ENCODE measurements at regions not wholly inside any gene's neighbourhood (a gene's known extent, or its start where the extent isn't known, plus 50 kb on each side); places are given as distances from the start of the nearest gene placed in this dataset.

DNA sequence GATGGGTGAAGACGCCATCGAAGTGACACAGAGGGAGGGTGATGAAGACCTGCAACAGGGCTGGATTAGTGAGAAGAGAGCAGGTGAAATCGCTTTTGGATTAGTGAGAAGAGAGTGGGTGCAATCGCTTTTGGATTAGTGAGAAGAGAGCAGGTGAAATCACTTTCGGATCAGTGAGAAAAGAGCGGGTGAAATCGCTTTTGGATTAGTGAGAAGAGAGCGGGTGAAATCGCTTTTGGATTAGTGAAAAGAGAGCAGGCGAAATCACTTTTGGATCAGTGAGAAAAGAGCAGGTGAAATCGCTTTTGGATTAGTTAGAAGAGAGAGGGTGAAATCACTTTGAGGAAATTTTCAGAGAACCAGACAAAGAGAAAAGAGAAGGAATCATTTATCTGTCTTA is 67.2 kb upstream of the TRIO start:
- no peak overlapping the region for H3K4me3 ChIP-seq
- intact Hi-C loops (cut with DNase I; ENCODE audit: low total_unique reads), result no loop called here
- no peaks in the 10 kb centered on the region for H3K4me1 ChIP-seq
- H3K9me3 ChIP-seq, result no peaks in the 10 kb centered on the region
- no peak overlapping the region for H3K27ac ChIP-seq
- no peaks in the 10 kb centered on the region for H3K27me3 ChIP-seq
- no peak for DNase-seq
- no peak for TF ChIP-seq CTCF (IDR thresholded peaks at IDR 0.05)
- no peak for TF ChIP-seq POLR2A (IDR thresholded peaks at IDR 0.05)
- 90 to 94% methylated on average over 11 of the region's 11 CpGs for WGBS, 2 donors
- H3K36me3 ChIP-seq (ENCODE audit: low read depth, missing control alignments), result no peaks in the 10 kb centered on the region

DNA sequence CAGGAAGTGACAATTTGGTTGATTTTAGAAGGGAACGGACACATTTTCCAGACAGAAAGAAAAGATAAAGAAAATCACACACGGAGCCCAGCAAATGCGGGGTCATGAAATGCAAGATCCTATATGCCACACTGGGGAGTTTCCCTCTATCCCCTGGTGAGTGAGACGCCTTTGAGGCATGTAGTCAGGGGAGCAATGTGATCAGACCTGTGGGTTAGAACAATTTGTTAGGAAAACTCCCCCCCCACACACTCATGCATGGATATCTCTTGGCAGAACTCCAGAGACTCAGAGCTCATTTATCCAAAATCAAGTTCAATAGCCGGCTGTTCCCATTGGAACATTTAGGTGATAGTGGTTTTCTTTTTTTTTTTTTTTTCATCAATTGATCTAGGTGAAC is 71.7 kb upstream of the TRIO start:
- H3K4me3 ChIP-seq, result no peak overlapping the region
- no peak for TF ChIP-seq CTCF (IDR thresholded peaks at IDR 0.05)
- TF ChIP-seq POLR2A (IDR thresholded peaks at IDR 0.05), result no peak
- no peaks in the 10 kb centered on the region for H3K9me3 ChIP-seq
- intact Hi-C loops (cut with DNase I; ENCODE audit: low total_unique reads), result no loop called here
- 76 to 78% methylated on average over 5 of the region's 5 CpGs for WGBS, 2 donors
- no peak overlapping the region for H3K27ac ChIP-seq
- H3K4me1 ChIP-seq, result no peaks in the 10 kb centered on the region
- H3K27me3 ChIP-seq, result no peaks in the 10 kb centered on the region
- no peak for DNase-seq
- H3K36me3 ChIP-seq (ENCODE audit: low read depth, missing control alignments), result no peaks in the 10 kb centered on the region

DNA sequence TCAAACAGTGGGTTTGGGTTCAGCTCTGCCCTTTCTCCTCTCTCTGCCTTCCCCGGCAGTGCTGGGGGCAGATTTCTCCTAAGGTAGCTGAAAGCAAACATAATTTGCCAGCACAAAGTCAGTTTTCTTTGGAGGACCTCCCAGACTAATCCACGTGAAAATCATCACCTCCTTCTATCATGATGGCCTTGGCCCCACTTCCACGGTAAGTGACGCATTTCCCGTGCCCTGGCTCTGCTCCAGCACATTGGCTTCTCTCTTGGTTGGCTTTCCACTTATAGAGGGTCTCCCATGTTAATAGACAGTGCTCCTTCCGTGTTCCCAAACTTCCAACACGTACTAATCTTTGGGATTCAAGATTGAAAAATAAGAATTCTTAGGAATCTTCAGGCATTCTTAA is 74.1 kb upstream of the TRIO start:
- no peaks in the 10 kb centered on the region for H3K9me3 ChIP-seq
- TF ChIP-seq POLR2A (IDR thresholded peaks at IDR 0.05) (no peak), CTCF (IDR thresholded peaks at IDR 0.05) (no peak)
- H3K4me1 ChIP-seq, result no peaks in the 10 kb centered on the region
- H3K27me3 ChIP-seq, result no peaks in the 10 kb centered on the region
- DNase-seq, result no peak
- no peak overlapping the region for H3K4me3 ChIP-seq
- no peaks in the 10 kb centered on the region for H3K36me3 ChIP-seq (ENCODE audit: low read depth, missing control alignments)
- 69 to 71% methylated on average over 7 of the region's 7 CpGs for WGBS, 2 donors
- H3K27ac ChIP-seq, result no peak overlapping the region
- intact Hi-C loops (cut with DNase I; ENCODE audit: low total_unique reads), result no loop called here

GRCh38 chr5:14068136-14068535 is 75.0 kb upstream of the TRIO start:
- intact Hi-C loops (cut with DNase I; ENCODE audit: low total_unique reads), result no loop called here
- H3K27ac ChIP-seq, result no peak overlapping the region
- WGBS, 2 donors, result 81 to 89% methylated on average over 4 of the region's 4 CpGs
- no peak for DNase-seq
- no peak overlapping the region for H3K4me3 ChIP-seq
- H3K36me3 ChIP-seq (ENCODE audit: low read depth, missing control alignments), result no peaks in the 10 kb centered on the region
- no peaks in the 10 kb centered on the region for H3K27me3 ChIP-seq
- no peaks in the 10 kb centered on the region for H3K9me3 ChIP-seq
- no peaks in the 10 kb centered on the region for H3K4me1 ChIP-seq
- TF ChIP-seq POLR2A (IDR thresholded peaks at IDR 0.05) (no peak), CTCF (IDR thresholded peaks at IDR 0.05) (no peak)

DNA sequence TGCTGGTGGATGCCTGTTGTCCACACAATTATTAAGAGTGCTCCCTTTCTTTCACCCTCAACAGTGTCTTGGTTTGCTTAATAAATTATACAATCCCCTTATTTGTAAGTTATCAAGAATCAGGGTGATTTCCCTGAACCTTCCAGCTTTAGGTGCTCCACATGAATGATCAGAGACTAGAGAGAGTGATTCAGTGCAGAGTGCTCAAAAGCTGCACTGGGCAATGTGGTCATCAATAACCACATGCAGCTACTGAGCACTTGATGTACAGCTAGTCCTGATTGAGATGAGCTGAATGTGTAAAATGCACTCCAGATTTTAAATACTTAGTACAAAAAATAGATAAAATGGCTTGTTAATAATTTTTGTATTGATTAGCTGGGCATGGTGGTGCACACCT is 76.8 kb upstream of the TRIO start:
- H3K36me3 ChIP-seq (ENCODE audit: low read depth, missing control alignments), result no peaks in the 10 kb centered on the region
- H3K27me3 ChIP-seq, result no peaks in the 10 kb centered on the region
- H3K9me3 ChIP-seq, result no peaks in the 10 kb centered on the region
- TF ChIP-seq CTCF (IDR thresholded peaks at IDR 0.05) (no peak), POLR2A (IDR thresholded peaks at IDR 0.05) (no peak)
- H3K4me1 ChIP-seq, result no peaks in the 10 kb centered on the region
- intact Hi-C loops (cut with DNase I; ENCODE audit: low total_unique reads), result no loop called here
- DNase-seq, result no peak
- H3K27ac ChIP-seq, result no peak overlapping the region
- H3K4me3 ChIP-seq, result no peak overlapping the region

Measured in testis (tissue), 2 donors.